ENCODE measurements at regions not wholly inside any gene's neighbourhood (a gene's known extent, or its start where the extent isn't known, plus 50 kb on each side); places are given as distances from the start of the nearest gene placed in this dataset.

DNA sequence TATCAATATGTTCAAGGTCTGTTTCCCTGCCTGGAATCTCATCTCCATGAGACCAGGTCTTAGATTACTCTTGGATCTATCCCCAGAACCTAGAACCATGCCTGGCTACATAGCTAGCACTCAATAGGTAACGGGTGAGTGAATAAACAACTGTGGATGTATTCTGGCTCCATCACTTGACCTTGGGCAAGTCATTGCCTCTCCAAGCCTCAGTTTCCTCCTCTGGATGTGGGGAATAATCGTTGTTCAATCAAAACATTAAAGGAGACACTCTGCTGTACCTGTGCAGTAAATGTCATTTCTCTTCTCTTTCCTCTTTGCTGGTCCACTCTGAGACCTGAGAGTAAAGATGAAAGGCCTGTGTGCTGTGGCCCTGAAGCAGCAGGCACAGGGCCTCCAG is 121.5 kb upstream of the MYCN start:
- Histone ChIP-seq H3K27me3 (no peaks in the 10 kb centered on the region), H3K9me3 (no peaks in the 10 kb centered on the region), H3K4me3 (no peak overlapping the region), H3K27ac (no peak overlapping the region), H3K36me3 (no peaks in the 10 kb centered on the region), H3K4me1 (no peaks in the 10 kb centered on the region)
- intact Hi-C loops (cut with DNase I): no loop called here
- WGBS, 2 donors: 75 to 86% methylated on average over 2 of the region's 2 CpGs
- no peak for DNase-seq
- TF ChIP-seq POLR2A (IDR thresholded peaks at IDR 0.05) (no peak), POLR2AphosphoS5 (IDR thresholded peaks at IDR 0.05) (no peak), EP300 (IDR thresholded peaks at IDR 0.05) (no peak)
- TF ChIP-seq, protein P1, sequence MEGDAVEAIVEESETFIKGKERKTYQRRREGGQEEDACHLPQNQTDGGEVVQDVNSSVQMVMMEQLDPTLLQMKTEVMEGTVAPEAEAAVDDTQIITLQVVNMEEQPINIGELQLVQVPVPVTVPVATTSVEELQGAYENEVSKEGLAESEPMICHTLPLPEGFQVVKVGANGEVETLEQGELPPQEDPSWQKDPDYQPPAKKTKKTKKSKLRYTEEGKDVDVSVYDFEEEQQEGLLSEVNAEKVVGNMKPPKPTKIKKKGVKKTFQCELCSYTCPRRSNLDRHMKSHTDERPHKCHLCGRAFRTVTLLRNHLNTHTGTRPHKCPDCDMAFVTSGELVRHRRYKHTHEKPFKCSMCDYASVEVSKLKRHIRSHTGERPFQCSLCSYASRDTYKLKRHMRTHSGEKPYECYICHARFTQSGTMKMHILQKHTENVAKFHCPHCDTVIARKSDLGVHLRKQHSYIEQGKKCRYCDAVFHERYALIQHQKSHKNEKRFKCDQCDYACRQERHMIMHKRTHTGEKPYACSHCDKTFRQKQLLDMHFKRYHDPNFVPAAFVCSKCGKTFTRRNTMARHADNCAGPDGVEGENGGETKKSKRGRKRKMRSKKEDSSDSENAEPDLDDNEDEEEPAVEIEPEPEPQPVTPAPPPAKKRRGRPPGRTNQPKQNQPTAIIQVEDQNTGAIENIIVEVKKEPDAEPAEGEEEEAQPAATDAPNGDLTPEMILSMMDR (IDR thresholded peaks at IDR 0.05): no peak

DNA sequence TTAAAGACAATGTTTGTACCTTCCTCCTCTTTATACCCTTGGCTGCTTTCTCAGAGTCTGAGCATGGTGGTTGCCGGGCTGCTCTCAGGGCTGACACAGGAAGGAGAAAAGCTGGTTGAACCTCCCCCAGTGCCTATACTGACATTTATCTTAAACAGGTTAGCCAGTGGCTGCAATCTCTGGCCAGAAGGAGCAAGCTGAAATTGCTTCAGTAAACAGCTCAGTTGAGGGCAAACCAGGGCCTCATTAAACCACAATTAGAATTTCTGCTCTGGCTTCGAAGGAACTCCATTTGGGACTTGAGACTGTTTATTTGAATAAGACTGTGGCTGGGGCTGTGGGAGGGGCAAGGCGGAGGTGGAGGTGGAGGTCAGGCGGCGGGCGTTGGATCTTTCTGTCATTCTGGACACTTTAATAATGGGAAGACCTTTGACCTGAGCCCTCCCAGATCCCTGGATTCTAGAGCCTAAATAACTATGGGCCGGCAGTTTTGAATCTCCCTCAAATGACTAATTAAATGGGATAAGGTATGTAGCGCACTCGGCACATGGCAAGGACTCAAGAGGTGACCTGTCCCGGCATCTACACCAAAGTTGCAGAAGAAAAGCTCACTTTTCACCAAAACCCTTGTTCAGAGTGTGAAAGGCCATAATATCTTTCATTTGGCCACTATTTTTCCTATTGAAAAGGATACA is 120.6 kb upstream of the MYCN start:
- no peaks in the 10 kb centered on the region for H3K36me3 ChIP-seq
- TF ChIP-seq EP300 (IDR thresholded peaks at IDR 0.05) (no peak), POLR2AphosphoS5 (IDR thresholded peaks at IDR 0.05) (no peak)
- TF ChIP-seq, protein P1 (IDR thresholded peaks at IDR 0.05): no peak
- 72 to 83% methylated on average over 10 of the region's 10 CpGs for WGBS, 2 donors
- intact Hi-C loops (cut with DNase I): no loop called here
- H3K9me3 ChIP-seq: no peaks in the 10 kb centered on the region
- no peaks in the 10 kb centered on the region for H3K4me1 ChIP-seq
- H3K4me3 ChIP-seq: no peak overlapping the region
- no peak for DNase-seq
- H3K27me3 ChIP-seq: no peaks in the 10 kb centered on the region
- H3K27ac ChIP-seq: no peak overlapping the region

DNA sequence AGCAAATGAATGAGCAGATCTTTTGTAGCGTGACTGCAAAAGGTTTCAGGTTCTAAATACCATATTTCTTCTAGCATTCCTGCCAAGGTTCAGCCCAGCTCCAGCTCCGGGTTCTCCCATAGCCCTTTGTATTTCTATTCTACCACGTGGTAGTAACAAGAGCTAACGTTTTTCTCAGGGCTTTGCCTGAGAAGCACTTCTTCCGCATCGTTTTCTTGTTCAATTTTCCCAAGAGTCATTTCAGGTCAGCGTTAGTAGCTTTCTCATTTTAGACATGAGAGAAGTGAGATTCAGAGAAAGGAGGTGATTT is 120.1 kb upstream of the MYCN start:
- WGBS, 2 donors: 77 to 88% methylated on average over 7 of the region's 7 CpGs
- Histone ChIP-seq H3K27me3 (no peaks in the 10 kb centered on the region), H3K4me3 (no peak overlapping the region), H3K27ac (no peak overlapping the region), H3K9me3 (no peaks in the 10 kb centered on the region), H3K36me3 (no peaks in the 10 kb centered on the region), H3K4me1 (no peaks in the 10 kb centered on the region)
- intact Hi-C loops (cut with DNase I): no loop called here
- no peak for DNase-seq
- TF ChIP-seq, protein P1 (IDR thresholded peaks at IDR 0.05): no peak
- no peak for TF ChIP-seq POLR2AphosphoS5 (IDR thresholded peaks at IDR 0.05)
- TF ChIP-seq POLR2A (IDR thresholded peaks at IDR 0.05): no peak
- no peak for TF ChIP-seq EP300 (IDR thresholded peaks at IDR 0.05)

DNA sequence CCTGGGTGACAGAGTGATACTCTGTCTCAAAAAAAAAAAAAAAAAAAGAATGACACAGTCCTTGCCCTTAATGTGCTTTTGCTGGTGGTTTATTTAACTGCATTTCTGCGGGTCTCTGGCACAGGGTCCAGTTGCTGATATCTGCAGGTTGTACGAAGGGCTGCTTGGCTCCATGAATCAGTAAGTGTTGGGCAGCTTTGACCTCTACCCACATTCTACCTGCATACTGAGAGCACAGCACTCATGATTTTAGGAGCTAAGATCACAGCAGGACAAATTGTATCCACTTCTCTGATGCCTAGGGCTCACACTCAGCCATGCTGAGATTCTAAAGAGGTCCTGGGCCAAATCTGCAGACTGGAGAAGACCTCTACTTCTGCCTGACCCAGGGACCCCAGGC is 119.4 kb upstream of the MYCN start:
- intact Hi-C loops (cut with DNase I): no loop called here
- WGBS, 2 donors: 93 to 95% methylated on average over 2 of the region's 2 CpGs

More for the DNA sequence above, 119.4 kb upstream of the MYCN start:
- no peak for DNase-seq
- Histone ChIP-seq H3K9me3 (no peaks in the 10 kb centered on the region), H3K4me3 (no peak overlapping the region), H3K4me1 (no peaks in the 10 kb centered on the region), H3K27me3 (no peaks in the 10 kb centered on the region), H3K27ac (no peak overlapping the region), H3K36me3 (no peaks in the 10 kb centered on the region)
- no peak for TF ChIP-seq POLR2AphosphoS5 (IDR thresholded peaks at IDR 0.05)
- TF ChIP-seq EP300 (IDR thresholded peaks at IDR 0.05): no peak
- no peak for TF ChIP-seq POLR2A (IDR thresholded peaks at IDR 0.05)
- TF ChIP-seq, protein P1 (IDR thresholded peaks at IDR 0.05): no peak

Data from sigmoid colon (tissue), 6 donors.